ENCODE measurements at regions not wholly inside any gene's neighbourhood (a gene's known extent, or its start where the extent isn't known, plus 50 kb on each side); places are given as distances from the start of the nearest gene placed in this dataset.

DNA sequence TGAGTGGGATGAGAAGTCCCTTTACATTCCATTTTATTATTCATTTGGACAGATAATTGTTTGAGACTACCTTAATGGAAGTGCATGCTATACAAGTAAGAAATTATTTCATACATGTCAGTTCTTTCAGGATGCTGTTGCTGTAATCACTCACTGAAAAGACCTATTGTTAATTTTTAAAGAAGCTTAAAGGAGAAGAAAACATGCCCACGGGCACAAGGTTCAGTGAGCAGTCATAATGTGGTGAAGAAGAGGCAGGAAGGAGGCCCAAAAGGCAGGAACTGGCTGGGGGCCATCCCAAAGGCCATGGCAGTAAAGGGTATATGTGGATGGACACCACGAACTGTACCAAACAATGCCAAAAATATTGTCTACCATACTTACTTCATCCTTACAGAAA lies 206.0 kb downstream of the LYPLAL1 start:
- Histone ChIP-seq H3K27ac (ENCODE audit: control insufficient read depth, insufficient read depth, low read length) (no peak overlapping the region), H3K4me3 (ENCODE audit: control insufficient read depth in 2 of 3, extremely low read depth in 1 of 3, insufficient read depth in 2 of 3, low read depth in 1 of 3, low read length in 3 of 3) (no peak overlapping the region), H3K9me1 (ENCODE audit: control insufficient read depth, extremely low read depth, insufficient read depth, low read length) (no peaks in the 10 kb centered on the region), H3K9me3 (ENCODE audit: control insufficient read depth, low read depth, low read length) (no peaks in the 10 kb centered on the region), H3K79me2 (ENCODE audit: control insufficient read depth, insufficient read depth, low read length) (no peaks in the 10 kb centered on the region), H3K4me2 (ENCODE audit: control insufficient read depth, extremely low read depth, insufficient read depth, low read depth, low read length) (no peak overlapping the region), H3K27me3 (ENCODE audit: control insufficient read depth, extremely low read depth, insufficient read depth, low read length) (peaks cover 13% of the 10 kb centered on the region), H4K20me1 (ENCODE audit: control insufficient read depth, extremely low read depth, insufficient read depth, low read length) (no peaks in the 10 kb centered on the region), H3K9ac (ENCODE audit: control insufficient read depth, extremely low read depth, insufficient read depth, low read length) (no peak overlapping the region), H2AFZ (ENCODE audit: control insufficient read depth, low read length) (no peak overlapping the region), H3K4me1 (ENCODE audit: control insufficient read depth, extremely low read depth, insufficient read depth, low read length) (no peaks in the 10 kb centered on the region), H3K36me3 (ENCODE audit: control insufficient read depth in 2 of 2, extremely low read depth in 1 of 2, insufficient read depth in 2 of 2, low read length in 2 of 2) (no peaks in the 10 kb centered on the region)
- dilution Hi-C loops (cut with MboI; ENCODE audit: extremely low pct_ligation_motif_present, low sequenced_read_pairs), result no loop called here
- DNase-seq (ENCODE audit: low read depth, low spot score) (no peak), FAIRE-seq (no peak)
- no peak for TF ChIP-seq EZH2 (IDR thresholded peaks at IDR 0.05; ENCODE audit: low read length)
- TF ChIP-seq, protein P1, sequence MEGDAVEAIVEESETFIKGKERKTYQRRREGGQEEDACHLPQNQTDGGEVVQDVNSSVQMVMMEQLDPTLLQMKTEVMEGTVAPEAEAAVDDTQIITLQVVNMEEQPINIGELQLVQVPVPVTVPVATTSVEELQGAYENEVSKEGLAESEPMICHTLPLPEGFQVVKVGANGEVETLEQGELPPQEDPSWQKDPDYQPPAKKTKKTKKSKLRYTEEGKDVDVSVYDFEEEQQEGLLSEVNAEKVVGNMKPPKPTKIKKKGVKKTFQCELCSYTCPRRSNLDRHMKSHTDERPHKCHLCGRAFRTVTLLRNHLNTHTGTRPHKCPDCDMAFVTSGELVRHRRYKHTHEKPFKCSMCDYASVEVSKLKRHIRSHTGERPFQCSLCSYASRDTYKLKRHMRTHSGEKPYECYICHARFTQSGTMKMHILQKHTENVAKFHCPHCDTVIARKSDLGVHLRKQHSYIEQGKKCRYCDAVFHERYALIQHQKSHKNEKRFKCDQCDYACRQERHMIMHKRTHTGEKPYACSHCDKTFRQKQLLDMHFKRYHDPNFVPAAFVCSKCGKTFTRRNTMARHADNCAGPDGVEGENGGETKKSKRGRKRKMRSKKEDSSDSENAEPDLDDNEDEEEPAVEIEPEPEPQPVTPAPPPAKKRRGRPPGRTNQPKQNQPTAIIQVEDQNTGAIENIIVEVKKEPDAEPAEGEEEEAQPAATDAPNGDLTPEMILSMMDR (optimal IDR thresholded peaks at IDR 0.05 in 1 of 3, IDR thresholded peaks at IDR 0.05 in 1 of 3, conservative IDR thresholded peaks at IDR 0.05 in 1 of 3; ENCODE audit: extremely low read depth in 1 of 3, insufficient read depth in 2 of 3, low read length in 3 of 3), result no peak

GRCh38 chr1:219374636-219375035 lies 201.0 kb downstream of the LYPLAL1 start:
- no peaks in the 10 kb centered on the region for H3K4me1 ChIP-seq (ENCODE audit: control insufficient read depth, extremely low read depth, insufficient read depth, low read length)
- H3K9me1 ChIP-seq (ENCODE audit: control insufficient read depth, extremely low read depth, insufficient read depth, low read length), result no peaks in the 10 kb centered on the region
- H3K9ac ChIP-seq (ENCODE audit: control insufficient read depth, extremely low read depth, insufficient read depth, low read length), result no peak overlapping the region
- H3K36me3 ChIP-seq (ENCODE audit: control insufficient read depth in 2 of 2, extremely low read depth in 1 of 2, insufficient read depth in 2 of 2, low read length in 2 of 2), result no peaks in the 10 kb centered on the region
- H3K27me3 ChIP-seq (ENCODE audit: control insufficient read depth, extremely low read depth, insufficient read depth, low read length), result peaks cover 8% of the 10 kb centered on the region
- no peak overlapping the region for H2AFZ ChIP-seq (ENCODE audit: control insufficient read depth, low read length)
- dilution Hi-C loops (cut with MboI; ENCODE audit: extremely low pct_ligation_motif_present, low sequenced_read_pairs), result no loop called here
- DNase-seq (ENCODE audit: low read depth, low spot score) (no peak), FAIRE-seq (no peak)
- H3K27ac ChIP-seq (ENCODE audit: control insufficient read depth, insufficient read depth, low read length), result no peak overlapping the region
- H4K20me1 ChIP-seq (ENCODE audit: control insufficient read depth, extremely low read depth, insufficient read depth, low read length), result no peaks in the 10 kb centered on the region
- H3K4me2 ChIP-seq (ENCODE audit: control insufficient read depth, extremely low read depth, insufficient read depth, low read depth, low read length), result no peak overlapping the region
- no peaks in the 10 kb centered on the region for H3K9me3 ChIP-seq (ENCODE audit: control insufficient read depth, low read depth, low read length)
- H3K4me3 ChIP-seq (ENCODE audit: control insufficient read depth in 2 of 3, extremely low read depth in 1 of 3, insufficient read depth in 2 of 3, low read depth in 1 of 3, low read length in 3 of 3), result no peak overlapping the region
- TF ChIP-seq, protein P1 (optimal IDR thresholded peaks at IDR 0.05 in 1 of 3, IDR thresholded peaks at IDR 0.05 in 1 of 3, conservative IDR thresholded peaks at IDR 0.05 in 1 of 3; ENCODE audit: extremely low read depth in 1 of 3, insufficient read depth in 2 of 3, low read length in 3 of 3), result no peak
- no peak for TF ChIP-seq EZH2 (IDR thresholded peaks at IDR 0.05; ENCODE audit: low read length)
- no peaks in the 10 kb centered on the region for H3K79me2 ChIP-seq (ENCODE audit: control insufficient read depth, insufficient read depth, low read length)
